Liver (tissue), 3 donors: ENCODE measurements at regions not wholly inside any gene's neighbourhood (a gene's known extent, or its start where the extent isn't known, plus 50 kb on each side); places are given as distances from the start of the nearest gene placed in this dataset.

Experiments
- CTCF ChIP-seq: fragments of 150-350 bp; IDR thresholded peaks from 2 replicates; pipeline ENCODE4 v1.5.1; 2017; ENCODE audit warnings: improper control_type of control experiment, low read depth, low read length; ENCODE audit not compliant: missing input control
- MAX ChIP-seq: IDR thresholded peaks from 2 replicates; pipeline ENCODE4 v1.6.1; 2016; ENCODE audit warnings: antibody characterized with exemption
- RAD21 ChIP-seq, 2 donors: IDR thresholded peaks; 2 replicates each; pipeline ENCODE4 v1.6.1; 2016; ENCODE audit warnings: antibody characterized with exemption in 2 of 2, mild to moderate bottlenecking in 2 of 2
- REST ChIP-seq: IDR thresholded peaks from 2 replicates; pipeline ENCODE4 v1.6.1; 2016; ENCODE audit warnings: antibody characterized with exemption, mild to moderate bottlenecking
- RXRA ChIP-seq, 2 donors: IDR thresholded peaks; 2 replicates each; pipeline ENCODE4 v1.6.1; 2017 to 2018; ENCODE audit warnings: antibody characterized with exemption in 2 of 2, mild to moderate bottlenecking in 1 of 2
- YY1 ChIP-seq: IDR thresholded peaks from 2 replicates; pipeline ENCODE4 v1.6.1; 2016; ENCODE audit warnings: antibody characterized with exemption, mild to moderate bottlenecking
- donor health status: healthy.
- donor health status: healthy.

GRCh38 chr9:135017899-135018298 lies 69.6 kb upstream of the OLFM1 start:
- TF ChIP-seq YY1: no peak
- TF ChIP-seq CTCF: no peak
- TF ChIP-seq RAD21 (IDR thresholded peaks at IDR 0.05): no peak
- TF ChIP-seq RXRA (IDR thresholded peaks at IDR 0.05): no peak
- TF ChIP-seq REST: no peak
- no peak for TF ChIP-seq MAX
